GF-D8 (cell line): ENCODE measurements at regions not wholly inside any gene's neighbourhood (a gene's known extent, or its start where the extent isn't known, plus 50 kb on each side); places are given as distances from the start of the nearest gene placed in this dataset.

Experiments
- DNase-seq: peaks from one replicate; lab custom pipeline; 2025; lab: John Stamatoyannopoulos, UW

DNA sequence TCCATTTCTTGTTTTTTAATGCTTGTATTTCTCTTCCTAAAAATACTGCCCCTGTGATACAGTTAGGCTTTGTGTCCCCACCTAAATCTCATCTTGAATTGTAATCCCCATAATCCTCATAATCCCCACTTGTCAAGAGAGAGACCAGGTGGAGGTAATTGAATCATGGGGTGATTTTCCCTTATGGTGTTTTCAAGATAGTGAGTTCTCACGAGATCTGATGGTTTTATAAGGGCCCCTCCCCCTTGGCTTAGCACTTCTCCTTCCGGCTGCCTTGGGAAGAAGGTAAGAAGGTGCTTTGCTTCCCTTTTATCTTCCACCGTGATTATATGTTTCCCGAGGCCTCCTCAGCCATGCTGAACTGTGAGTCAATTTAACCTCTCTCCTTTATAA, 227.4 kb downstream of the MAN2A1 start:
- DNase-seq: no peak

DNA sequence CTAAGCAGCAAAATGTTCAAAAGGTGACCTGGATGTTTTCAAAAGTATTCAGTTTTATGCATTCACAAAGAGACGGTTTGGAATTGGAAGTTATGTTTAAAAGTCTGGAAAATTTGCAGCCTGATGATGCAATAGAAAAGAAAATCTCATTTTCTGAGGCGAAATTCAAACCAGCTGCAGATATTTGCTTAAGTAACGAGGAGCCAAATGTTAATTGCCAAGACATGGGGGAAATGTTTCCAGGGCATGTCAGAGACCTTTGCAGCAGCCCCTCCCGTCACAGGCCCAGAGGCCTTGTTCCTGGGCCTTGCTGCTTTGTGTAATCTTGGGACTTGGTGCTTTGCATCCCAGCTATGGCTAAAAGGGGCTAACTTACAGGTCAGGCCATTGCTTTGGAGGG, 228.2 kb downstream of the MAN2A1 start:
- DNase-seq: no peak

DNA sequence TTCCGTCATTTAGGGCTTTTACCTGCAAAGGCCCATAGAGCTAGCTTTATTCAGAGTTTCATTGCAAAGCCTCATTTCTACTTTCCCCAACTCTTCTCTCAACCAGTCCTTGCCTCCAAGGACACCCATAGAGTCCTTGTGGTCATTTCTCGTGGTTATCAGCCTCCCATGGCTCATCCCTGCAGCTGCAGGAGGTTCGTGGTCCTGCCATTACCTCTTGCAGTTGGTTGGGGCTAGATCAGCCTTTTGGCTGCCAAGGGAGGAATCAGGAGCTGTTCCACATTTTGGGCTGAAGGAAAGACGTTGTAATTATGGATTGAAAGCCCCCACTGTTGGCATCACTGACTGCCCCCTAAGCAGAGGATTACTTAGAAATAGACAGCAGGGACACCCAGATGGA, 231.0 kb downstream of the MAN2A1 start:
- DNase-seq: no peak

DNA sequence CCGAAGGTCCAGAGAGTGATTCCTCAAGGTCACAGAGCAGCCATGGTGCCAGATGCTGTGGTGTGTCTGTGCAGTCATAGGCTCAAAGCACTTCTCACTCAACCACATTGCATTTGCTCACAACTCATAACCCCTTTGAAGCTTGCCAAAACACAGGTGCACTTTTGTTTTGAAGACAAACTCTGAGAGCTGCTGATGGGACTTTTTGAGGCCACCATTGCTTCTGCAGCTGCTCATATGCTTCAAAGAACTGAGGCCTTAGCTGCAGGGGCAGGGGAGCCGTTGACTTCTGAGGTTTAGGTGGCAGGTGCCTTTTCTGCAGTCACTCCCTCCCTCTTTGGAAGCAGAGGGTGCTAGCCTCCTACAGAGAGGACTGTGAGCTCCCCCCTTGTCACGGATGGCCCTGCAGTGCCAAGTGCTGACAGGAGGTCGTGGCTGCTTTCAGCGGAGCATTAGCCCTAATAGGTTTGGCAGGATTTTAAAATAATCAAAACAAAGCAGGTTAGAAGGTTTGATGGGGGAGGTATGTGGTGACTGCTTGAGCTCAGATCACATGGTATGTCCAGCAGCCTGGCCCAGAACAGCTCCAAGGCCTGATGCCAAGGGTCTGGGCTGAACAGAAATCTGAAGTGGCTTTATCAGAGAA, 232.1 kb downstream of the MAN2A1 start:
- no peak for DNase-seq

DNA sequence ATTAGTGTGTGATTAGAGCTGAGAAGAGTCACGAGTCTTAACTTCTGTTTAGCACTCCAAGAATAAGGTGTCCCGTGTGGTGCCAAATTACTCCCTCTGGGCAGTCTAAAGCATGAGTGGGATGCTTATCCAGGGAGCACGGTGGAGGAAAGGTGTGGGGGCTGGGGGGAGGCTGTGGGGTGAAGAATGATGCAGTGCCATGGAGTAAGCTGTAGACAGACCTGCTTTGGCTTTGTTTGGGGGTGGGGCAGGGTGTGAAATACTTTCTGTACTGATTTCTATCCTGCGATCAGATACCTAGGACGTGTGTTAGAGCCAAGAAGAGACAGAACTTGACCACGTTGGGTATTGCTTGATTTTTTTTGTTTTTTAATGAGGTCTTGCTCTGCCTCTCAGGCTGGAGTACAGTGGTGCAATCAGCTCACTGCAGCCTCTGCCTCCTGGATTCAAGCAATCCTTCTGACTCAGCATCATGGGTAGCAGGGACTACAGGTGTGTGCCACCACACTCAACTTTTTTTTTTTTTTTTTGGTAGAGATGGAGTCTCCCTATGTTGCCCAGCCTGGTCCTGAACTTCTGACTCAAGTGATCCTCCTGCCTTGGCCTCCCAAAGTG, 232.8 kb downstream of the MAN2A1 start:
- no peak for DNase-seq

DNA sequence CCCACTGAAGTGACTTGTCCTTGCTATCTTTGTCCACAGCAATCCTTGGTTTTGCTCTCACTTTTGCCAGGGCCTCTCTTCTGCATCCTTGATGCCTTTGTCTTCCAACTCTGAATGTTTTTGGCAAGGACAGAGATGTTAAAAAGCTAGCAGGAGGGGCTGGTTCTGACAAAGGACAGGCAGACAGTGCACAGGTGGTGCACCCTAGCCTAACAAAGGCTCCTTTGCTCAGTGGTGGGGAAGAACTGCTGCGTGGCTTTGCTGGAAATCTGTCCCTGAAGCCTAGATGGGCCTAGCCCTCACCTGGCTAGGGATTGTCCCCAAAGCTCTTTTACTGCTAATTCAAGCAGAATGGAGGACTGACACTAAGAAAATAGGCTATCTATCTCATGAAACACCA, 233.5 kb downstream of the MAN2A1 start:
- no peak for DNase-seq

DNA sequence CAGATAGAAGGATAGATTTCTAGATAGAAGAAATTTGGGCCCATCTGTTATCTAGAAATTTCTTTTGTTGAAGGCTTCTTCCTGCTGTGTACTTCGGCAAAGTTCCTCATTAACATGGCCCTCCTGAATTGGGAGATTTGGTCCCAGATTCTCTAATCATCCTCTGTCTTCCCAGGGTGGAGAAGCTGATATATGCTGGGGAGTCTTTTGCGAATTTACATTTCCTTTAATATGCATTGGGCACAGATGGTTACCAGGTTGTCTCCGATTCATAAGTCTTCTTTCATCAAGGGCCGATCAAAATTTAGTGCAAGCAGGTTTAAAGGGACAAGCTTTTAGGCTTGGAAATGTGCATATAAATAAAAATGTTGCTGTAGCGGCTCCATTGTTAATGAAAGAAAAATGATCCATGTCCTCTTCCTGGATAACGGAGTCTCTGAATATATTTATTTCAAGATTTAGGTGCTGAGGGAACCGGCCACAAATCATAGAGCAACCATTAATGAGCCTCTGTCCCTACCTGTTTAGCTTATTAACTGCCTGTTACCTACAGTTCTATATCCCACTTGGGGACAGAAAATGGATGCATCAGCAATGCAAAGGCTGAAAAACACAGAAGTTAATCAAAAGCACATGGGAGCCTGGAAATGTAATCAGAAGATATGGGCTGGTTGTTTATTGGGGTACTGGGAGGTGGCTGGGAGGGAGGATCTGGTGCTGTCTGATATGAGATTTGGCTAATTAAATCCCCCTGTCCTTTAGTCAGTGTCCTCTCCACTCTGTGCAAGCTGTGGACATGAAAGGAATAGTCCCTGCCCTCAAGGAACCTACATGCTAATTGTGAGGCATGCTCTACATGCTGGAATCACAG, 234.7 kb downstream of the MAN2A1 start:
- DNase-seq: no peak

DNA sequence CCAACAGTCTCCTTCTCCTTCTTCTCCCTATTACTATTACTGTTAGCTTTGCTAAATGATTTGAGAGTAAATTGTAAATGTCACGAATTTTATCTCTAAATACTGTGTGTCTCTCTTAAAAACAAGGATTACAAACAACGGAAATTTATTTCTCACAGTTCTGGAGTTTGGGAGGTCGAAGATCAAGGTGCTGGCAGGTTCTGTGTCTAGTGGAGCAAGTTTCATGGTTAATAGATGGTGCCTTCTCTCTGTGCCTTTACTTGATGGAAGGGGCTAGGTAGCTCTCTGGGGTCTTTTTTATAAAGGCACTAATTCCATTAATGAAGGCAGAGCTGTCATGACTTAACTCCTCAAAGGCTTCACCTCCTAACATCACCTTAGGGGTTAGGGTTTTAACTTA, 237.9 kb downstream of the MAN2A1 start:
- DNase-seq: no peak

DNA sequence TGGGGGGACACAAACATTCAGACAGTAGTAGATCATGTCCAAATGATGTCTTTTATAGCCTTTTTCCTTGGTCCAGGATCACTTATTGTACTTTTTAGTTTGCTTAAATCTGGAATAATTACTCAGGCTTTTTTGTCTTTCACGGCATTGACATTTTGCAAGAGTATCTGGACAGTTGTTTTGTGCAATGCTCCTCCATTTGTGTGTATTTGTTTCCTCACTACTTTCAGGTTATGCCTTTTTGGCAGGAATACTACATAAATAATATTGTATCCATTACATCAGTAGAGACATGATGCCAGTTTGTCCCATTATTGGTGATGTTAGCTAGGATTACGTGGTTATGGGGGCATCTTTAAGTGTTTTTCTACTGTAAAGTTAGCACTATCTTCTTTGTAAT, 238.3 kb downstream of the MAN2A1 start:
- DNase-seq: no peak

DNA sequence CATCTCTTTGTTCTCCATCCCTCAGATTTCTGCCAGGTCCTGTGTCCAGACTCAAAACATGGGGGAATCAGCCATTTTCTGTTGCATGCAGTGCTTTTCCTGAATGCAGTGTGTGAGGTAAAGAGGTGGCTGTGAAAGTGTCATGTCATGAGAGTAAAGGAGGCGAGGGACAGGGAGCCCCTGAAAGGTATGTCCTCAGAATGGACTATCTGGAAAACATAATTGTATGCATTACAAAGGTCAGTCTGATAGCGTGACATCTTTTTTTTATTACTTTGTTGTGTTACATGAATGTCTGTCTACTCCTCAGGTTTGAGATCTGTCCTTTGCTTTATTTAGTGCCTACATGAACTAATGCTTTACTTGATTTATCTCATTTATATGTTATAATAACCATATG, 239.1 kb downstream of the MAN2A1 start:
- DNase-seq: no peak

DNA sequence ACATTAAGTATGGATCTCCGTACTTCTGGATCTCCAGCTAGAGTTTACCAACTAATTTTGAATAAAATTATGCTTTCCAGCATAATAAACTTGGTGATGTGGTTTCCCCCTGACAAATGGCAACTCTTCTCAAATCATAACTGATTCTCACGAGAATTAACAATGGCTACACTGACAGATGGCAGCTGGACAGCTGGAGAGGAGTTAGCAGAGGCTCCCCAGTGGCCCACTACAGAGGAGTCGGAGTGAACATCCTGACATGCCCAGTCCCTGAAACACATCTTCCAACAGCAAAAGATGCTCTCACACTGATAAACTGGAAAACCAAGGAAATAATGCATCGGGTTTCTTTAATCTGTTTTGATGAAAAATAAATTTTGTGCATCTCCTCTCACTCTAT, 239.6 kb downstream of the MAN2A1 start:
- DNase-seq: no peak

DNA sequence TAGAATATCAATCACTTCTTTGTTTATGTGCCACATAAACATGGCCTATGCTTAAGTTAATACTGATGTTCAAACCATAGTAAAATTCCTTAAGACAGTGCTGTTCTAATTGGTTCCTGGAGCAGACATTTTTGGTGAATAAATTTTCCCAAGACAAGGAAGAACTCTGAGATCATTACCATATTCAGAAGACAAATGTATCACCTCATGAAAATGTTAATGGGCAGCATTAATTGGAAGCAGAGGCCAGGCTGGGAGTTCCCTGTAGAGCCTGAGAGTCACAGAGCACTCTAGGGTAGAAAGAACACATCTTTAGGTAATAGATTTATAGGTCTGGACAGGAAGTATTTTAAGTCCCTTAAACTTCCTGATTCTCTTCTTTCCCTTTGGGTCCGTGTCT, 240.2 kb downstream of the MAN2A1 start:
- DNase-seq: no peak

DNA sequence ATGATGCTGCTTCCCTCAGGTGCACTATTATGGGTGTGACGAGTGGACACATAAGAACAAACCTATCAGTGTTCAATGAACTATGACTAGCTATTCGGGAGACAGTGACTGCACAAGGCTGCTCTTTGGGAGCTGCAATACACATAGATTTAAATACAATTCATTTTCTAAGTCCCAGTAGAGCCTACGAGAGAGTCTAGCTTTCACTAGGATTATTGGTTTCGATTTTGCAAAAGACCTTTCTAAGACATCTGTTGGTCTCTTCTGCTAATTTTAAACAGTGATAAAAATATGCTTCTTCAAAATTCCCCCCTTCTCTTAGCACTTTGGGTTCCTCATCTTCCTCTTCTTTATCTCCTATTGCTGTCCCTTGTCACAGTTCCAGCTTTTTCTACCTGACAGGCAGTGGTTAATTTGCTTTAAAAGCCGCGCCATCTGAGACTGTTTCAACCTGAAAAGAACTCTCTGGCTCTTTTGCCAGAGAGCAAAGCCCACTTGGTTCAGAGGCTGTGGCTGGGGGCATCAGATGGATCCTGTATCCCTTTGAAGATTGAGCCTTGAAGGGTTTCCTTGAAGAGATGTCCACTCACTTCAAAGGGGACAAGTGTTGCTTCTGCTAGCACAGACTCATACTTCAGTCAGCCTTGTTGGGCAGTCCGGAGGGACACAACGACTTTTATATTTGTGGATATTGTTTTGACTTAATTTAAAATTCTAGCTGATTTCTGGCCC, 241.5 kb downstream of the MAN2A1 start:
- no peak for DNase-seq

DNA sequence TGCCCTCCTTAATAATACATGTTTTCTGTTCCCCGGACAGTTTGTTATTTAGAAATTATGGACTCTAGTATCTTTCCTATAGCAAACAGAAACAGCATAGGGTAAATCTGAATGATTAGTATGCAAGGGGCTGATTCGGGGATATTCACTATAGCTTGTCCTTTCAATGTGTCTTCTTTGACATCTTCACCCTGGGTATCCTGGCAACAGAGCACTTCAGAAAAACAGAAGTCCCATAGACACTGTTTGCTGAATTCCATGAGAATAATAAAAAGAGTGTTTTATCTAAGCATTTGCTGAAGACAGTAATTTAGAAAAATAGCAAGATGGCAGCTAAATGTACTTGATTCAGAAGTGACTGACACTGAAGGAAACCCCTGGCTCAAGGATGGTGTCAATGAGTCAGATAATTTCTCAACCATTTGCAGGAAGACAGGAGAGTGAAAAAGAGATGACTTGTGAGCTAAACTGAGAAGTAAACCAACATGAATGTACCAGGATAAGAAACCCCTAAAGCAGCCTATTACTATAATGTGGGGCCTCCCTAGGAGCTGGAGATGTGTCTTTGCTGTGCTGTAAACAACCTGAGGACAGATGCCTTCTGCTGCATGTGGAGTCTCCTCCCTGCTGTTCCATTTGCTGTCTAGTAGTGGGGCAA, 246.2 kb downstream of the MAN2A1 start:
- DNase-seq: no peak

DNA sequence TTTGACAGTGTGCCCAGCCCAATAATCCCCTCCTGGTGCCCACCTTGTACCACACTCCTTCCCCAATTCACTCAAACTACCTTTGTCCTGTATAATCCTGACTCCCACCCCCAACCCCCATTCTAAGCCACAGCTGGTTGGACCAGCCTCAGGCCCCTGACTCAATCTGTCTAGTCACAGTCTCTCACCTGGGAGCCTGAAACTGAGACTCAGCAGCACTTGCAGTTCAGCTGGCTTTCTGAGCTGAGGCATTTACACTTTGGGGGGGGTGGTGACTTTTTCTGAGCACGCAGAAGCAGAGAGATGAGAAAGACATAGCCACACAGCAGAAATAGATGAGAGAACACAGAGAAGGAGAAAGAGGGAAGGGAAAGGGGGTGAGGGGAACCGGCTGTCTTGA, 247.3 kb downstream of the MAN2A1 start:
- DNase-seq: no peak

DNA sequence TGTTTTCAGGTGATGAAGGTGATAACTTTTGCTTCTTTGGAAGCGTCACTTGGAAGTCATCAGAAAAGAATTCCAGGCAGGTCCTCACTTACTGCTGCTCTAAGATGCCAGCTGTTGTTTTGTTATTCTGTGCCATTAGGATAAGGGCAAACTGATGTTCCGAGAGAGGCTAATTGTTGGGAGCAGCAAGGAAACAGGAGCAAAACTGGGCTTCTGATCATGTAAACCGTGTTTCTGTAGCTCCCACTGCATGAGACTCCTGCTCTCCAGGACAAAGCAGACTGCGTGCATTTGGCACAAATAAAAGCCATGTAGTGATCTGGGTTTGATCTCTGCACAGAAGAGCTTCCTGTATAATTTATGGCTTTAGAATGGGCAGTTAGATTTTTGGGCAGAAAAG, 248.2 kb downstream of the MAN2A1 start:
- no peak for DNase-seq

DNA sequence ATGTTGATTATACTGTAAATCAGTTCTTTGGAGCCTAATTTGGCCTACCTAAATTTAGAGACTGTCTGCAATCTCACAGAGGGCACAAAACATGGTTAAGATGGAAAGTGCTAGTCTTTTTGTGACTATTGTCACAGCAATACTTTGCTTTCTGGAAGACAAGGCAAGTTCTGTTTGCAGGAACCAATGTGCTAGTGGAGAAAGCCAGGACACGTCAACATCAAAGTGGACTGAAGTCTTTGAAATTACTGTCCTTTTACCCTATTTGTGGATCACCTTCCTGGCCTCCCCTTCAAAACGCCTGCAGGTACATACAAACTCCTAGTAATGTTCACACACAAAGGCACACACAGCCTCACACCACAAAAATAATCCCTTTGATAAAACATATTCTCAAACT, 248.7 kb downstream of the MAN2A1 start:
- DNase-seq: no peak

DNA sequence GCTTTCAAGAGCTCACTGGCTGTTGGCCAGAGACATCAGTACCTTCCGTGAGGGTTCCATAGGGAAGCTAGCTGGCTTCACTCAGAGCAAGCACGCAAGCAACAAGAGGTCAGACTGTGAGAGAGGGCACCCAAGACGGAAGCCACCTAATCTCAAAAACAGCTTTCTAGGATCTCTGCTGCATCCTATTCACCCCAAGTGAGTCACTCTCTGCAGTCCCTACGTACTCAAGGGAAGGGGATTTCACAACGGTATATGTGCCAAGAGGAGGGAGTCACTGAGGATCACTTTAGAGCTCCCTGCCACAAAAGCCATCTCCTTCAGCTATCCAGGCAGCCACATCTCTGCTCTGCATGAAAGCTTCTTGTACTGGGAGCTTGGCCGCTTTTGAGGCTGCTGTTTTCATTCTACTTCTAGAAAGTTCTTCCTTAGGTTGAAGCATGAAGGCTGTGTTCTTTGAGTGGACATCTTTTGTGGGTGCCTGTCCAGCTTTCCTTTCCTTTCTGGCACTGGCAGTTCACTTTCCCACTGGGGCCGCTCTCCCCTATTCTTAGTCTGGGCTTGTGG, 249.5 kb downstream of the MAN2A1 start:
- DNase-seq: no peak

DNA sequence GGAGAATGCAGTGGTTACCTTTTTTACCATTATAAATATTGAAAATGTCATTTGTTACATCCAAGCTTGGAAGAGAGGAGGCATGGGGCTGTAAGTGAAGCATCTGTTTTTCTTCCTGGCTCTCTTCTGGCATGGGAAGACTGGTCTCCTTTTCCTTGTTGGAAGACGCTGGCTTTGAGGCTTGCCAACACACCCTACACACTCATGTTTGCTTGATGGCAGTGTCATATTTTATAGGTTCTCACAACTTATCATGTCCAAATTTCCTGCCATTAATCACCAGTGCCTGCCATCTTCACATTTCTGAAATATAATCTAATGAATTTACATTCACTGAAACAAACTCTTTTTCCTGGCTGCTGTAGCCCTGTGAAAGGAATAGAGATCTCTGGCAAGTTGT, 252.9 kb downstream of the MAN2A1 start:
- DNase-seq: no peak

DNA sequence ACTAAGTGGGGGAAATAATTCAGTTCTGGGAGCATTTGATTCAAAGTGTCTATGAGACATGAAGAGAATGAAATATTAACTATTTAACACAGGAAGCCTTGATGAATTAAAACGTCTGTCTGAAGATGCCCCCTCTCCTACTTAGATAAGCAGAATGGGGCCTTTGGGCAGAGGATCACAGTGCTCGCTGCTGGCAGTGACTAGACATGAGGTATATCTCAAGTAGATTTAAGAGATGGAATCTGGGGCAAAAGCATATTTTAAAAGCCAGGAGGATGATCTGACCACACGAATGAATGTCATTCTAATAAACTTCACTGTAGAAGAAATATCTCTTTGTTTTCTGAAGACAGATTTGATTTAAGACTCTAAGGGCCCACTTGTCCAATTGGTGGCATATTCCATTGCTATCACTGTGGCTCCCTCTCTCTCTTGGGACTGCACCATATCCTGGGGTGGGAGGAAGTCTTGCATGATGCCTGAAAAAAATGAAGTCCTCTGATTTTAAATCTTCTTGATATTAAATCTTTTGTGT, 254.0 kb downstream of the MAN2A1 start:
- no peak for DNase-seq

DNA sequence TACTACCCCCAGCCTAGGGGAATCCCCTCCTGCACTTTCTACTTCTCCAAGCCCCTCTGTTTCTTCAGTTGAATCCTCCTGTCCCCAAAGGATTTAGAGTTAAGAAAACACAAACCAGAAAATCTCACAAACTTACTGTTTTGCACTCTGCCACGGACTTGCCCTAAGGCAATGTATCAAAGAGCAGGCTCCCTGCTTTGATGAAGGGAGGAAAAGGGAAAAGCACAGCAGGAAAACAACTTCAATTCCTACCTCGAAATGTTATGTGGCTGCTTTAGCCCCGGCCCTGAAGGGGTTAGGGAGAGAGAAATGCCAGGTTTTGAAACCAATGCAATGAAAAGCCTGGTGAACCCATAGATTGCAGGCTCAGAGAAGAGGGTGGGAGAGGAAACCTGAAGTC, 254.7 kb downstream of the MAN2A1 start:
- DNase-seq: no peak
